Subcutaneous abdominal adipose tissue (tissue), 5 donors: ENCODE measurements at regions not wholly inside any gene's neighbourhood (a gene's known extent, or its start where the extent isn't known, plus 50 kb on each side); places are given as distances from the start of the nearest gene placed in this dataset.

Source experiments
- H3K27ac ChIP-seq: one replicate; pipeline ENCODE4 v1.7.0; 2013; ENCODE audit warnings: low read depth, mild to moderate bottlenecking, inconsistent platforms, low read length, moderate library complexity
- H3K27me3 ChIP-seq, 5 donors: one replicate each; pipeline ENCODE4 v1.7.0; 2013; ENCODE audit warnings: low read length in 5 of 5, inconsistent platforms in 1 of 5; ENCODE audit not compliant: control insufficient read depth in 5 of 5, insufficient read depth in 4 of 5
- H3K36me3 ChIP-seq, 5 donors: one replicate each; pipeline ENCODE4 v1.7.0; 2013; ENCODE audit warnings: low read length in 5 of 5; ENCODE audit not compliant: control insufficient read depth in 5 of 5, insufficient read depth in 5 of 5
- H3K4me1 ChIP-seq, 5 donors: one replicate each; pipeline ENCODE4 v1.7.0; 2013; ENCODE audit warnings: low read length in 5 of 5, mild to moderate bottlenecking in 3 of 5, moderate library complexity in 1 of 5; ENCODE audit not compliant: control insufficient read depth in 5 of 5, insufficient read depth in 5 of 5
- H3K4me3 ChIP-seq, 5 donors: one replicate each; pipeline ENCODE4 v1.7.0; 2013; ENCODE audit warnings: low read length in 5 of 5, low read depth in 1 of 5
- H3K9ac ChIP-seq, 5 donors: one replicate each; pipeline ENCODE4 v1.7.0; 2013; ENCODE audit warnings: low read length in 5 of 5, mild to moderate bottlenecking in 4 of 5, moderate library complexity in 3 of 5
- H3K9me3 ChIP-seq, 5 donors: one replicate each; pipeline ENCODE4 v1.7.0; 2013; ENCODE audit warnings: low read length in 5 of 5; ENCODE audit not compliant: control insufficient read depth in 5 of 5
- donor health status: healthy.
- donor health status: healthy.
- donor health status: healthy.
- donor health status: healthy.
- donor health status: healthy.

DNA sequence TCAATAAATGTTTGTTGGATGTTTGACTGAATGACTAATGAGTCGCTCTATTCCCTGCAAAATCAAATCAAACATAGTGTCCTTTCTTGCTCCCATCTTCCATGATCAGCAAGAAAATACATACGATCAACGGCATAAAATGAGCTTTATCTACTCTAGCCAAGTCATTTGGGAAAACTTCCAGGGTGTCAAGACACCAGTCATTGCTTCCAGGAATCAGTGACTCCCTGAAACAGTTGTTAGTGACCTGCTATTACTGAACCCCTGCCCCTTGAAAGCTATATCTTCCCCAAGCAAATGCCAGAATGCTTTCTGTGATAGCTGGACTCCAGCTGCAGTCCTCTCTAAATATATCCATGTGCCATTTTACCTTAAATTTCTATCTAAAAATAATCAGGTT is 169.5 kb upstream of the SSTR1 start:
- Histone ChIP-seq H3K4me3 (no peak overlapping the region), H3K9ac (no peak overlapping the region), H3K36me3 (no peaks in the 10 kb centered on the region), H3K27ac (no peak overlapping the region), H3K9me3 (no peaks in the 10 kb centered on the region), H3K27me3 (no peaks in the 10 kb centered on the region), H3K4me1 (no peaks in the 10 kb centered on the region)

DNA sequence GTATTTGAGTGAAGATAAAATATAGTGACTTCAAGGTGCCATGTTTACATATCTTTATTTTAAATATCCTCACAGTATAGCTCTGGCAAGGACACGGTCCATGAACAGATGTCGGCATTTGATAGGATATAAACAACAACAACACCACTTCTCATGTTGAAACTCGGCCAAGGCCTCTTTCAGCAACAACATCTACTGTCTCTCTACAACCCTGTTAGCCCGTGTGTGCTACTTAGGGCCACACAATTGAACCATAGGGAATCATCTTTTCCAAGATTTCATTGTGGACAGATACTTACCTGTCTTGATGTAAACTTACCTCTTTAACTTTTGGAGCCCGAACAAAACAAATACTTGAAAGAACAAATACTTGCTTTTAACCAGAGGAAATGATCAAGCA is 168.7 kb upstream of the SSTR1 start:
- H3K9me3 ChIP-seq, result no peaks in the 10 kb centered on the region
- no peaks in the 10 kb centered on the region for H3K36me3 ChIP-seq
- H3K27me3 ChIP-seq, result no peaks in the 10 kb centered on the region
- no peak overlapping the region for H3K27ac ChIP-seq
- no peak overlapping the region for H3K4me3 ChIP-seq
- no peaks in the 10 kb centered on the region for H3K4me1 ChIP-seq
- no peak overlapping the region for H3K9ac ChIP-seq

DNA sequence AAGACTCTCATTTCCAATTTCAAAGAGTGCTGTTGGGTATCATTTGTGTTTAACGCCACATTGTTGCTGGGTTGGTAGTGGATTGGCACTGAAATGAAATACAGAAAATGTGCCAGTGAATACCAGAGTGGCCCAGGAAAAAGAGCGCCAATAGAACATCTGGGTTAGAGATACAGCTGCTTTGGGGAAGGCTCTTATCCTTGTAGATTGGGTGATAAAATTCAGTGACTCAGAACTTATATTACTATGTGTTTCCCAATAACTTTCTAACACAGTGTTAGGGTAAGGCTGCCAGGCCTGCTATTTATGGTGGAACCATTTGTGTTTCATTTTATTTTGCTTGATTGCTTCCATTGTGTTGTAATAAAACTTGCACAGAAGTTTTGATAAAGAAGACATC is 168.2 kb upstream of the SSTR1 start:
- H3K36me3 ChIP-seq, result no peaks in the 10 kb centered on the region
- no peaks in the 10 kb centered on the region for H3K4me1 ChIP-seq
- H3K27ac ChIP-seq, result no peak overlapping the region
- H3K9me3 ChIP-seq, result no peaks in the 10 kb centered on the region
- H3K27me3 ChIP-seq, result no peaks in the 10 kb centered on the region
- no peak overlapping the region for H3K9ac ChIP-seq
- no peak overlapping the region for H3K4me3 ChIP-seq

DNA sequence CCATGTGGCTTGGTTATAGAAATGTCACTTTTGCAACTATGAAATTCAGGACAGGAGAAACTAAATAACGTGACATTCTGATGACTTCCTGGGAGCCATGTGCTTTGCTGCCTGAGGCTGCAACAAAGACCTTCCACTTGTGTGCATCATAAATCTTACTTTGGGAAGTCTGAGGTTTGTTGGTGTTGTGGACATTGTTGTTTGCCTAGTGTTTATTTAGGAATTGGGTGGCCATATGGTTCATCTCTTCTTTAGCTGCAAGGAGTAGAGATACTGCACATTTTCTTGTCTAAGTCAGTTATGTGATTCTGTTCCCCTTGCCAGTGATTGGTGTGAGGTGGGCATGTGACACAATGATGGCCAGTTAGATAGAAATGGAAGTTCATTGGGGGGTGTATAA is 167.3 kb upstream of the SSTR1 start:
- no peak overlapping the region for H3K9ac ChIP-seq
- H3K27ac ChIP-seq, result no peak overlapping the region
- H3K4me3 ChIP-seq, result no peak overlapping the region
- no peaks in the 10 kb centered on the region for H3K9me3 ChIP-seq
- H3K27me3 ChIP-seq, result no peaks in the 10 kb centered on the region
- no peaks in the 10 kb centered on the region for H3K36me3 ChIP-seq
- no peaks in the 10 kb centered on the region for H3K4me1 ChIP-seq

DNA sequence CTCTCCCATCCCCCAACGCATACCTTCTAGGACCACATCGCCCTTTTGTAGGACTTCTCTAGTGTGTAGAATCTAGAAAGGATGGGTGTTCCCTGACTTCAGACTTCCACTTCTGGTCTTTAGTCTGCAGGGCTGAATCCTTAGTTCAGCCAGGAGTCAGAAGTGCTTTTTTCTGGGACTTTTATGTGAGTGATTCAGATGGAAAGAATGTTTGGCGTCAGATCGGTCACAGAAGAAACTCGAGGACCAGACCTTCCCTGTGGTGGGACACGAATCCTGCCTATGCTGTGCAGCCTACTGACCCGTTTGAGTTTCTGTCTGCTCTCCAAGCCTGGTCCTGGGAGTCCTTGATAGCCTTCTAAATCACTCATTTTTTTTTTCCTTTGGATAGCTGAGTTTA is 165.4 kb upstream of the SSTR1 start:
- no peak overlapping the region for H3K27ac ChIP-seq
- no peak overlapping the region for H3K4me3 ChIP-seq
- no peaks in the 10 kb centered on the region for H3K36me3 ChIP-seq
- no peaks in the 10 kb centered on the region for H3K9me3 ChIP-seq
- H3K9ac ChIP-seq, result no peak overlapping the region
- H3K27me3 ChIP-seq, result no peaks in the 10 kb centered on the region
- no peaks in the 10 kb centered on the region for H3K4me1 ChIP-seq

DNA sequence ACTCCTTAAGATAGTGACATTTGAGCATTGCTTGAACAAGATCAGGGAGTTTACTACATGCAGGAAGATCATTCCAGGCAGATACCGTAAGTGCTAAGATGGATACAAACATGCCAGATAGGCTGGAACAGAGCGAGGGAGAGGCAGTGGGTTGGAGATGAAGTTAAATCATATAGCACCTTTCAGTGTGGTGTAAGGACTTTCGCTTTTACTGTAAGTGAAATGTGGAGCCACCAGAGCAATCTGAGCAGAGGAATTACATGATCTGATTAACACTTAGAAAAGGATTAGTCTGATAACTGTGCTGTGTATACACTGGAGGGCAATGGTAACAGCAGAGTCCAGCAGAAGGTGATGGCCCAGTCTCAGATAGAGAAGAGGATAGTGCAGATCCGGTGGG is 163.0 kb upstream of the SSTR1 start:
- no peak overlapping the region for H3K9ac ChIP-seq
- H3K27ac ChIP-seq, result no peak overlapping the region
- no peaks in the 10 kb centered on the region for H3K36me3 ChIP-seq
- no peaks in the 10 kb centered on the region for H3K4me1 ChIP-seq
- peaks cover 0 to 4% (median 0%) of the 10 kb centered on the region in 5 donors for H3K9me3 ChIP-seq
- H3K4me3 ChIP-seq, result no peak overlapping the region
- no peaks in the 10 kb centered on the region for H3K27me3 ChIP-seq

DNA sequence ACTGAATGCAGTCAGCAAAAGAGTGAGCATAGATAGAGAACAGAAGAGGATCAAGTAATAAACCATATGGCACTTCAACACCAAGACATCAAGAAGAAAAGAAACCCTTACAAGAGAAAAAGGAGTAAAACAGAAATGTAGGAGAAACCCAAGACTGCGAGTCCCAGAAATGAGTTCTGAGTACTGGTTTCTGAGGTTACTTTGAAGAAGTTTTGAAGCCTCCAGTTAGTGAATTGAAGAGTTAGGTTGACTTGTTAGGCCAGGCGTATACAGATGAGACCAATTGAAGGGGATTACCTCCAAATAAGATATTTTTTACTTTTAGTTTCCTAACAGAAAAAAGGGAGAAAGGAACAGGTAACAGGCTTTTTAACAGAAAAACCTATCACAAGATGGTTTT is 162.2 kb upstream of the SSTR1 start:
- no peak overlapping the region for H3K4me3 ChIP-seq
- H3K27ac ChIP-seq, result no peak overlapping the region
- H3K36me3 ChIP-seq, result no peaks in the 10 kb centered on the region
- H3K9me3 ChIP-seq, result peaks cover 0 to 4% (median 0%) of the 10 kb centered on the region in 5 donors
- H3K4me1 ChIP-seq, result no peaks in the 10 kb centered on the region
- no peaks in the 10 kb centered on the region for H3K27me3 ChIP-seq
- no peak overlapping the region for H3K9ac ChIP-seq

DNA sequence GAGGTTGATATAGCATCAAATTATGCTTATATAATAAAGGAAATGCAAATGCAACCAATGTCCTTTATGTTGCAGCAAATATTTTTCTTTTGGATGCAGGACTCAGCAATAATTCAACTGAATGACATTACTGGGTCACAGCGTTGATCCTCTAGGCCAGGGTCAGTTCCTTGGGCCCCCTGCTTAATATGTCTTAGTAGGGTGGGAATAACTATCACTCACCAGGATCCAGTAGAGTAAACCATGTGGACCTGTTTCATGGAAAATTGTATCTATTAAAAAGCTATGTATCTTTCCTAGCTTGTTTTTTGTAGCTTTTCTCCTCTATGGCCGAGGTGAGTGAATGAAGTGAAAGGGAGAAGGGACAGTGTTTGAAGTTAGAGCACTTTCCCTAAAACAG is 161.5 kb upstream of the SSTR1 start:
- Histone ChIP-seq H3K27me3 (no peaks in the 10 kb centered on the region), H3K9ac (no peak overlapping the region), H3K36me3 (no peaks in the 10 kb centered on the region), H3K4me1 (no peaks in the 10 kb centered on the region), H3K27ac (no peak overlapping the region), H3K4me3 (no peak overlapping the region), H3K9me3 (peaks cover 0 to 4% (median 0%) of the 10 kb centered on the region in 5 donors)

DNA sequence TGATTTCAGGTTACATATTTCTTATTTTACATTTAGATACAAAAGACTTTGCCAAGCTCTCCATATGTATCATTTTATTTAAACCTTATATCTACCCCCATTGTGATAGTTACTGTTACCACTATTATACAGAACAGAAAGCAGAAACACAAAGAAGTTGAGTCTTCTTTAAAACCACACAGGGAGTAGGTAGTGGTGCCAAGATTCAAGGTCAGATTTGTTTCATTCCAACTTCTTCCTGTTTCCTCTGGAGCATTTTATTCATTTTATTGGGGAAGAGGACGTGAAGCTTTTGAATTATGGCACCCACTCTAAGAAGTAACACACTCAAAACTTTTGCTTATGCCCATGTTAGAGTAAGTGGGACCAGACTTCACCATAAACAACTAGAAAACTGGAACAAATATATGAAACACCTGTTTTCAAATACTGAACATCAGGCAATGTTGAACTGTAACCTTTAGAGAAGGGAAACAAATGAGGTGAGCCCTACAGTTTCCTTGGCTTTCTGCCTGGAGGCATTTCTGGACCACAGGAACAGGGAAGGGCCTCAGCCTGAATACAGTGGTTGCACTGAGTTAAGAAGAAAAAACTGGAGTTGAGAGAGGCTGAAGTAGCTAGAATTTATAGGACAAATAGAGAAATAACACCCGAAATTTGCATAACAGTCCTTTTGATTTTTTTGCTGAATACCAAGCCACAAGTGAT is 160.4 kb upstream of the SSTR1 start:
- Histone ChIP-seq H3K9me3 (peaks cover 0 to 4% (median 0%) of the 10 kb centered on the region in 5 donors), H3K36me3 (no peaks in the 10 kb centered on the region), H3K9ac (no peak overlapping the region), H3K27me3 (no peaks in the 10 kb centered on the region), H3K4me1 (no peaks in the 10 kb centered on the region), H3K4me3 (no peak overlapping the region), H3K27ac (no peak overlapping the region)

DNA sequence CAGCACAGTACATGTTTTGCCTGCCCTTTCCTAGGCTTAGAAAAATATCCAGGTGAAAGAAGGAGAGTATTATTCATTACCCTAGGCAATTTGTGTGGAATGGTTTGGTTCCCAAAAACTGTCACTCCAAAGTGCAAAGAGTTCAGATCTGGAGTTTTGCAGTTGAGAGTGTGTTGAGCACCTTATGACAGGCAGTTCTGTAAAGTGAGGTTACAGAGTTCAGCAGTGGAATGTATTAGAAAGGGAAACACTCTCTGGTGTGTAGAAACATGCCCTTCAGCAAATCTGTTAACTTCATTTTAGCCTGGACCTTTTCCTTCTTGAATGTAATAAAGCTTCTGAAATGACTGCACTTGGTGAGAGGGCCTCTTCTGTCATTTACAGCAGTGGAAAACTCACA is 154.0 kb upstream of the SSTR1 start:
- H3K9me3 ChIP-seq, result no peaks in the 10 kb centered on the region
- H3K27ac ChIP-seq, result no peak overlapping the region
- no peaks in the 10 kb centered on the region for H3K4me1 ChIP-seq
- H3K9ac ChIP-seq, result no peak overlapping the region
- no peaks in the 10 kb centered on the region for H3K36me3 ChIP-seq
- H3K27me3 ChIP-seq, result no peaks in the 10 kb centered on the region
- no peak overlapping the region for H3K4me3 ChIP-seq

DNA sequence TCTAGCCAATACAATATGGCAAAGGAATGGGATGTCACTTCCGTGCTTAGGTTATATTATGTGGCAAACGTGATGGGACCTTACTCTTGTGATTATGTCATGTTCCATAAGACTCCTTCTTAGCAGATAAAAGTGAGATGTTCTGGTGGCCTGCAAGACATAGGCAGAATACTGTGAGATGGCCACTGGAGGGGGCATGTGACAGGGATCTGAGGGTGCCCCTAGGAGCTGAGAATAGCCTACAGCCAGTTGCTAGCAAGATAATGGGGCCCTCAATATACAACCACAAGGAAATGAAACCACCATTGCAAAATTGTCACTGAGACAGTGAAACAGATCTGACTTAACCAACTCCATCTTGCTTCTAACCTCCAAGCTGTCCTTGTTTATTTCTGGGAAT is 151.4 kb upstream of the SSTR1 start:
- H3K27me3 ChIP-seq, result no peaks in the 10 kb centered on the region
- peaks cover 0 to 11% (median 3%) of the 10 kb centered on the region in 5 donors for H3K9me3 ChIP-seq
- H3K36me3 ChIP-seq, result no peaks in the 10 kb centered on the region
- no peak overlapping the region for H3K4me3 ChIP-seq
- H3K27ac ChIP-seq, result no peak overlapping the region
- H3K9ac ChIP-seq, result no peak overlapping the region
- H3K4me1 ChIP-seq, result no peaks in the 10 kb centered on the region
